A673 (cell line): ENCODE measurements at regions not wholly inside any gene's neighbourhood (a gene's known extent, or its start where the extent isn't known, plus 50 kb on each side); places are given as distances from the start of the nearest gene placed in this dataset.
"Not testable (repeated sequence)": the region's sequence is repeated elsewhere in the genome, so short reads cannot be mapped to it uniquely, and the experiment has no call there.

Experiments
- BruUV-seq: library from RNA; stranded (reverse); fragments of 400-500 nt; replicated peaks from 2 replicates; lab custom pipeline; 2021; lab: Mats Ljungman, UMichigan
- CTCF ChIA-PET: fragments of 300-600 bp; sonication (Branson Sonifier 250); formaldehyde crosslinking; loops from one replicate; lab custom pipeline; 2022; ENCODE audit warnings: antibody characterized with exemption; lab: Charles Lee
- POLR2A ChIA-PET: fragments of 300-600 bp; sonication (Branson Sonifier 250); formaldehyde crosslinking; loops from one replicate; lab custom pipeline; 2022; ENCODE audit warnings: antibody characterized with exemption; ENCODE audit not compliant: low non-redundant PET; lab: Charles Lee
- DNase-seq: peaks from one replicate; pipeline ENCODE4 v3.0.0-alpha.2; 2015; ENCODE audit warnings: low spot score
- H3K27ac ChIP-seq: fragments of 200-600 bp; sonication (generic); 2 replicates; pipeline ENCODE4 v1.5.1; 2016; ENCODE audit warnings: mixed run types, low read depth, mild to moderate bottlenecking, mixed read lengths, antibody characterized with exemption, low read length; ENCODE audit not compliant: poor library complexity, severe bottlenecking
- H3K27me3 ChIP-seq: fragments of 200-600 bp; sonication (generic); replicated peaks from 2 replicates; pipeline ENCODE4 v1.6.1; 2017; ENCODE audit warnings: mixed run types, low read depth, mild to moderate bottlenecking, mixed read lengths, antibody characterized with exemption, low read length; ENCODE audit not compliant: insufficient read depth, poor library complexity
- H3K36me3 ChIP-seq: fragments of 200-600 bp; sonication (generic); 2 replicates; pipeline ENCODE4 v1.6.1; 2016; ENCODE audit warnings: mixed run types, mild to moderate bottlenecking, mixed read lengths, antibody characterized with exemption, low read length; ENCODE audit not compliant: insufficient read depth, poor library complexity, severe bottlenecking
- H3K4me1 ChIP-seq: fragments of 200-600 bp; sonication (generic); 2 replicates; pipeline ENCODE4 v1.6.1; 2017; ENCODE audit warnings: mixed run types, mild to moderate bottlenecking, mixed read lengths, antibody characterized with exemption, low read length; ENCODE audit not compliant: insufficient read depth, poor library complexity, severe bottlenecking
- H3K4me3 ChIP-seq: fragments of 200-600 bp; sonication (generic); 2 replicates; pipeline ENCODE4 v1.5.1; 2016; ENCODE audit warnings: low read depth, mixed run types, mild to moderate bottlenecking, mixed read lengths, low read length; ENCODE audit not compliant: poor library complexity, severe bottlenecking
- H3K9me3 ChIP-seq: fragments of 200-600 bp; sonication (generic); 2 replicates; pipeline ENCODE4 v1.6.1; 2016; ENCODE audit warnings: mixed run types, low read depth, mild to moderate bottlenecking, mixed read lengths, antibody characterized with exemption, low read length; ENCODE audit not compliant: poor library complexity, severe bottlenecking
- CTCF ChIP-seq: fragments of 300-800, 200-600 bp; sonication (generic); conservative IDR thresholded peaks from 2 replicates; pipeline ENCODE4 v1.5.1; 2017; ENCODE audit warnings: low read depth, mild to moderate bottlenecking, antibody characterized with exemption, low read length, moderate library complexity, mixed read lengths
- EZH2 ChIP-seq: fragments of 200-600 bp; sonication (generic); IDR thresholded peaks from 2 replicates; pipeline ENCODE4 v1.6.1; 2017; ENCODE audit warnings: borderline replicate concordance, low read depth, mild to moderate bottlenecking, mixed read lengths, antibody characterized with exemption, low read length; ENCODE audit not compliant: poor library complexity, severe bottlenecking
- intact Hi-C: fragments of 100-400 bp; cut with micrococcal nuclease; formaldehyde crosslinking; loops from one replicate; pipeline ENCODE4 v1.10.0; 2022; ENCODE audit not compliant: unreplicated experiment

- no peak for DNase-seq
- BruUV-seq: no TSS peak
- no peak overlapping the region for H3K4me3 ChIP-seq
- no peak for TF ChIP-seq EZH2
- no peak for TF ChIP-seq CTCF
- H3K27ac ChIP-seq: no peak overlapping the region
- no peaks in the 10 kb centered on the region for H3K36me3 ChIP-seq
- POLR2A ChIA-PET: no interaction called here
- no peaks in the 10 kb centered on the region for H3K9me3 ChIP-seq
- intact Hi-C loops: no loop called here
- no peaks in the 10 kb centered on the region for H3K4me1 ChIP-seq
- H3K27me3 ChIP-seq: no peaks in the 10 kb centered on the region
- CTCF ChIA-PET: no interaction called here
These were observed 95.2 kb upstream of the PHF24 start for GRCh38 chr9:34862836-34863235.

GRCh38 chr9:34862043-34862442 lies 96.0 kb upstream of the PHF24 start:
- no peak for TF ChIP-seq CTCF
- TF ChIP-seq EZH2: no peak
- no TSS peak for BruUV-seq
- no peaks in the 10 kb centered on the region for H3K4me1 ChIP-seq
- intact Hi-C loops: no loop called here
- no peaks in the 10 kb centered on the region for H3K9me3 ChIP-seq
- H3K27me3 ChIP-seq: no peaks in the 10 kb centered on the region
- H3K27ac ChIP-seq: no peak overlapping the region
- ChIA-PET CTCF (no interaction called here), POLR2A (no interaction called here)
- H3K36me3 ChIP-seq: no peaks in the 10 kb centered on the region
- no peak overlapping the region for H3K4me3 ChIP-seq
- DNase-seq: no peak

- H3K27ac ChIP-seq, BruUV-seq, DNase-seq, POLR2A ChIA-PET, H3K9me3 ChIP-seq, H3K4me3 ChIP-seq, H3K4me1 ChIP-seq, H3K27me3 ChIP-seq, CTCF ChIA-PET, H3K36me3 ChIP-seq, intact Hi-C loops: not testable (repeated sequence)
These were observed 103.1 kb upstream of the PHF24 start for GRCh38 chr9:34855016-34855415.

- H3K27ac ChIP-seq: no peak overlapping the region
- H3K27me3 ChIP-seq: peaks cover 25% of the 10 kb centered on the region
- no peak for TF ChIP-seq EZH2
- no peak for TF ChIP-seq CTCF
- no peaks in the 10 kb centered on the region for H3K9me3 ChIP-seq
- BruUV-seq: no TSS peak
- intact Hi-C loops: no loop called here
- H3K4me3 ChIP-seq: no peak overlapping the region
- ChIA-PET CTCF (no interaction called here), POLR2A (no interaction called here)
- no peak for DNase-seq
- no peaks in the 10 kb centered on the region for H3K36me3 ChIP-seq
- H3K4me1 ChIP-seq: no peaks in the 10 kb centered on the region
These were observed 120.1 kb upstream of the CCL21 start for GRCh38 chr9:34830068-34830467.
